ENCODE measurements at regions not wholly inside any gene's neighbourhood (a gene's known extent, or its start where the extent isn't known, plus 50 kb on each side); places are given as distances from the start of the nearest gene placed in this dataset.

DNA sequence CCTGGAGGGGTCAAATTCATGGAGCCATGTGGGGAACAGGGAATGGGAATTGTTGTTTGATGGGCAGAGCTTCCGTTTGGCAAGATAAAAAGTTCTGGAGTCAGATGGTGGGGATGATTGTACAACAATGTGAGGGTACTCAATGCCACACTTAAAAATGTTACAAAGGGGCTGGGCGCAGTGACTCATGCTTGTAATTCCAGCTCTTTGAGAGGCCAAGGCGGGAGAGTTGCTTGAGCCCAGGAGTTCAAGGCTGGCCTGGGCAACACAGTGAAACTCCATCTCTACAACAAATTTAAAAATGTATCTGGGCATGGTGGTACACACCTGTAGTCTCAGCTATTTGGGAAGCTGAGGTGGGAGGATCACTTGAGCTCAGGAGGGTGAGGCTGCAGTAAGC lies 66.0 kb upstream of the DIO3 start:
- no peak for FAIRE-seq
- DNase-seq (ENCODE audit: low read depth) = no peak
- no peak overlapping the region for H3K4me3 ChIP-seq (ENCODE audit: low read depth, low read length)
- H3K27me3 ChIP-seq (ENCODE audit: control insufficient read depth, insufficient read depth, low read length) = peaks cover 2% of the 10 kb centered on the region
- H3K36me3 ChIP-seq (ENCODE audit: control insufficient read depth, insufficient read depth, low read length) = no peaks in the 10 kb centered on the region
- TF ChIP-seq CTCF (IDR thresholded peaks at IDR 0.05; ENCODE audit: insufficient read depth, low read length, severe bottlenecking) = no peak

DNA sequence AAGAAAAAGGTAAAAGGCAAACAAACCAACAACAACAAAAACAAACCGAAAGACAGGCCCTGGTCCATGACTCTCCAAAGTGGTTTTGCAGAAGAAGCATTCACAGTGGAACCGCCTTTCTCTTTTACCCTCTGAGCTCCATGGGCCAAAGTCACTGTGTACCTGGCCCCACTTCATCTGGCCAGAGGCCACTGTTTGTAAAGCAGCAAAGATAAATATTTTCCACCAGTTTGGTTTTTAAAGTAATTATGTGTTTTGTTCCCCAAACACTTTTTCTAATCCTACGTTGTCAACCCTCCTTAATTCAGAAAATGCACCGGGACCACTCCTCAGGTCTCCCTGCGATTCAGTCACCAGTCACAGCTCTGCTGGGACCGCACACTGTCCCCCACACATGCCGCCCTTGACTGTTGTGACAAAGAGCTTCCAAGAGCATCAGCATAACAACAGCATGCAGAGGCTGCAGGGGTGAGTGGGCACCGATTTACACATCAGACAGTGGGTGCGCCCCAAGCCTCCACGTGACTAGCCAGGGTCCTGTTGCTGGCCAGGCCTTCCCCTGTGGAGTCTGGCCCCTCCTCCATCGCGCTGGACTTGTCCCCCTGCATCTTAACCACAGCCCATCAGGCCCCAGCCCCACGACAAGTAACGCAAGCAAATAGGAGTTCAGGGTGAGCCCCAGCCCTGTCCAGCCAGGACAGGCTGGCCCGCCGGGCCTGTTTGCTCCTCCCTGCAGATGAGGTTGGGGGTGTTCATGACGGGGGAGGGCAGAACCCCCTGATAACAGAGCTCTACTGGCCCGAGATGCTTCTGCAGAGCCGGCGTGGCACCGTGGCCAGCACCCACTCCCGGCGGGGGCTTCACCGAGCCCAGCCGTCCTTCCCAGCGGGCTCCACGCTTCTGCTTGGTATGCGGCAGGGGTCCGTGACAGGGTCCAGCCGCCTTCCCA lies 65.2 kb upstream of the DIO3 start:
- Histone ChIP-seq H3K36me3 (ENCODE audit: control insufficient read depth, insufficient read depth, low read length) (no peaks in the 10 kb centered on the region), H3K27me3 (ENCODE audit: control insufficient read depth, insufficient read depth, low read length) (no peaks in the 10 kb centered on the region), H3K4me3 (ENCODE audit: low read depth, low read length) (no peak overlapping the region)
- TF ChIP-seq CTCF (IDR thresholded peaks at IDR 0.05; ENCODE audit: insufficient read depth, low read length, severe bottlenecking) = no peak
- FAIRE-seq = no peak
- DNase-seq (ENCODE audit: low read depth) = no peak

- DNase-seq (ENCODE audit: low read depth) = no peak
- no peaks in the 10 kb centered on the region for H3K27me3 ChIP-seq (ENCODE audit: control insufficient read depth, insufficient read depth, low read length)
These were observed 64.3 kb upstream of the DIO3 start for GRCh38 chr14:101496776-101497683.

GRCh38 chr14:101497684-101498525 lies 63.4 kb upstream of the DIO3 start:
- no peak overlapping the region for H3K4me3 ChIP-seq (ENCODE audit: low read depth, low read length)
- H3K36me3 ChIP-seq (ENCODE audit: control insufficient read depth, insufficient read depth, low read length) = no peaks in the 10 kb centered on the region
- FAIRE-seq = no peak
- no peaks in the 10 kb centered on the region for H3K27me3 ChIP-seq (ENCODE audit: control insufficient read depth, insufficient read depth, low read length)
- no peak for TF ChIP-seq CTCF (IDR thresholded peaks at IDR 0.05; ENCODE audit: insufficient read depth, low read length, severe bottlenecking)
- no peak for DNase-seq (ENCODE audit: low read depth)

More at GRCh38 chr14:101496776-101497683, 64.3 kb upstream of the DIO3 start:
- Histone ChIP-seq H3K4me3 (ENCODE audit: low read depth, low read length) (no peak overlapping the region), H3K36me3 (ENCODE audit: control insufficient read depth, insufficient read depth, low read length) (no peaks in the 10 kb centered on the region)
- no peak for FAIRE-seq
- no peak for TF ChIP-seq CTCF (IDR thresholded peaks at IDR 0.05; ENCODE audit: insufficient read depth, low read length, severe bottlenecking)

GRCh38 chr14:101498526-101498860 lies 62.8 kb upstream of the DIO3 start:
- no peak for TF ChIP-seq CTCF (IDR thresholded peaks at IDR 0.05; ENCODE audit: insufficient read depth, low read length, severe bottlenecking)
- Histone ChIP-seq H3K36me3 (ENCODE audit: control insufficient read depth, insufficient read depth, low read length) (no peaks in the 10 kb centered on the region), H3K27me3 (ENCODE audit: control insufficient read depth, insufficient read depth, low read length) (no peaks in the 10 kb centered on the region), H3K4me3 (ENCODE audit: low read depth, low read length) (no peak overlapping the region)
- FAIRE-seq (no peak), DNase-seq (ENCODE audit: low read depth) (no peak)

All from bronchial epithelial cell (primary cell).